HG02763 (cell line): ENCODE measurements at regions not wholly inside any gene's neighbourhood (a gene's known extent, or its start where the extent isn't known, plus 50 kb on each side); places are given as distances from the start of the nearest gene placed in this dataset.

Experiments used
- ATAC-seq: cut with Tn5 transposase; IDR thresholded peaks from one replicate; pipeline ENCODE4 v1.9.1; 2021; ENCODE audit warnings: mild to moderate bottlenecking, moderate library complexity; ENCODE audit not compliant: unreplicated experiment

DNA sequence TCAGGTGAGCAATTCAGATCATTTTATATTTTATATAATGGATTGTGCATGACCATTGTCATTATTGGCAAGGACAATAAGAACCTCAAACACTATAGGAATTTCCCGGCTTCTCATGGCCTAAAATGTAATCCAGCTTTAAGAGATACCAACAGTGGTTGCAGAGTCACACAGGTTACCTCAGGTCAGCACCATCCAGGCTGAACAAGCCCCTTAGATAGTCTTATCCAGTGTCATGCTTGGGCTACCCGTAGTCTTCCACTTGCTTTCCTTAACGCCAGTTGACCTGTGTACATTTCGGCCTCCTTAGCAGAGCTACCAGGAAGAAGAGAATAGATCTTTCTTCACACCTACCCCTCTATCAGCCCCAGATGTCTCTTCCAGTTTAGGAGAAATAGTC, 293.3 kb upstream of the SYT4 start:
- ATAC-seq, result no peak

GRCh38 chr18:43571078-43571689, 293.9 kb upstream of the SYT4 start:
- ATAC-seq, result peak; percentile 46

DNA sequence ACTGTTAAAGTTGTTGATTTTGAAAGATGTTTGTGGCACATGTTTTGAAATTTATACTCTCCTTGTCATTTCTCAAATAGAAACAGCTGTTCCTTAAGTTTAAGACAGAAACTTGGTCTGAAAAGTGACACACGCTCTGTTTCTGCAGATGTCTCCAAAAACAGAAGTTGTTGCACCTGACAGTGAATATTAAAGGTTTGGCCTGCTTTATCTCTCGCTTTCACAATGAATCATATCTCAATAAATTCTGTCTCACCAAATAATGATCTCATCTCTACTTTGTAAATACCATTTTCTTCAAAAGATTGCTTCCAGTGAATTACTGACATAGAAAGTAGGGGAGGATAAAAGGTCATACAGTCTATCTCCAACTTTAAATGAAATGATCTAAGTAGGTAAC, 294.9 kb upstream of the SYT4 start:
- ATAC-seq, result no peak

- ATAC-seq, result no peak
Observed at GRCh38 chr18:43574974-43575373, 297.7 kb upstream of the SYT4 start.

GRCh38 chr18:43578211-43578610, 300.9 kb upstream of the SYT4 start:
- no peak for ATAC-seq

GRCh38 chr18:43578706-43579105, 301.4 kb upstream of the SYT4 start:
- ATAC-seq, result no peak

DNA sequence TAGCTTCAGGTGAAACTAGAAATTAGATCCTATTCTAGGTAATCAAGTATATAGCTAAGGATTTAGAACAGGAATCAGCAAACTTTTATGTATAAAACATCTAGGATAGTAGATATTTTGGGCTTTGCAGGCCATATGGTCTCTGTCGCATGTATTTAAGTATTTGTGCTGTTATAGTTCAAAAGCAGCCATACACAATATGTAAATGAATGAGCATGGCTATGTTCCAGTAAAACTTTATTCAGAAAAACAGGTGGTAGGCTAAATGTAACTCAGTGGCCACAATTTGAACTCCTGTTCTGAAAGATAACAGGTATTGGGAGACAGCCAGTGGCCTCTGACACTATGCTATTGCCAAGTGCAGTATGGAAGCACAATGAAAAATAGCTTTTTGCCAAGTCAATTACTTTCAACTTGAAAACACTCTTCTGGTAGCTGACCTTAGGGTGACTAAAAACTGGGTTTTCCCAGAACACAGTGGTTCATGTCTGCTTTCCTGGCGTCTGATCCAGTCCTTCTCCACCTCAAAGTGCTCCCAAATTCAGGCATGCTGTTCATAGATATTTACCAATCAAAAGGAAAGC, 304.7 kb upstream of the SYT4 start:
- ATAC-seq, result no peak

DNA sequence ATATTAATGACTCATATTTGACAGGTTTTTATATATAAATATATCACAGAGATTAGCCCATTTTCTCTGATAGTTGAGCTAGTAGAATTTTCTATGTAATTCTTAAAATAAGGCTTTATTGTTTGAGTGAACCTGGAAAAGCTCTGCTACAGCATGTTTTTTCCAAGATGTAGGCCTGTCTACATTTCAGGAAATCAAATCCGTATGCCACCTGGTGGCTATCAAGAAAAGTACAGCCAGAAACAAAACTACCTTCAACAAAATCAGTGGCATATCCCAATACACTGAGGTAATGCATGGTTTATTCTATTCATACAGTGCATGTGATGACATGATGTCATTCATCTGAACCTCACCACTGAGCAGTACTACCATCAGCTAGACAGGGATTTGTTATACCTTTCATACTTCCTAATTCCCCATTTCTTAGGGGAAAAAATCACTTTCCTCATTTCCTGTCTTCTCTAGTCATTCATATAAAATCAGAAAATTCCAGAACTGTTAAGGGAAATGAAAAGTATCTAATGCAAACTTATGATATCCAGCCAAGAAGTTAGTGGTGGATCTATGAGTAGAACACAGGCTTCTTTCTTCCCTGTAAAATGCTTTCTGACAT, 310.4 kb upstream of the SYT4 start:
- no peak for ATAC-seq

DNA sequence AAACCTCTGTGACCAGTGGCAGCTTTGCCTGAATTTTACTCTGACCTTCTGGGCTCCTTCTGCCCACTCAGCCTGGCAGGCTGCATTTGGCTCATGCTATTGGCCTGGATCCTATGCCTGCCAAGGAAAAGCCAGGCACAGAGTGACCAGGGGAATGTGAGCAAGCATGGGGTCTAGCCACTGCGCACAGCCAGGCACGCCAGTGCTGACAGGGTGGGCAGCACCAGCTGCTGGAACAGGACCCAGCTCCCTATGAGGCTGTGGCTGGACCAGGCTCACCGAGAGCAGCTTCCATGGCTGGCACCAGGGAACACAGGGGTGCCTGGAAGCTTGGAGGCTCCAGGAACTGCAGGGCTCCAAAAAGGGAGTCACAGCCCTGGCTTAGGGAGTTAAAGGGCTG, 311.5 kb upstream of the SYT4 start:
- ATAC-seq, result no peak

GRCh38 chr18:43589611-43590151, 312.4 kb upstream of the SYT4 start:
- no peak for ATAC-seq

- ATAC-seq, result no peak
Observed at GRCh38 chr18:43590182-43590903, 313.1 kb upstream of the SYT4 start.

- ATAC-seq, result no peak
Observed at GRCh38 chr18:43592269-43592668, 315.0 kb upstream of the SYT4 start.

DNA sequence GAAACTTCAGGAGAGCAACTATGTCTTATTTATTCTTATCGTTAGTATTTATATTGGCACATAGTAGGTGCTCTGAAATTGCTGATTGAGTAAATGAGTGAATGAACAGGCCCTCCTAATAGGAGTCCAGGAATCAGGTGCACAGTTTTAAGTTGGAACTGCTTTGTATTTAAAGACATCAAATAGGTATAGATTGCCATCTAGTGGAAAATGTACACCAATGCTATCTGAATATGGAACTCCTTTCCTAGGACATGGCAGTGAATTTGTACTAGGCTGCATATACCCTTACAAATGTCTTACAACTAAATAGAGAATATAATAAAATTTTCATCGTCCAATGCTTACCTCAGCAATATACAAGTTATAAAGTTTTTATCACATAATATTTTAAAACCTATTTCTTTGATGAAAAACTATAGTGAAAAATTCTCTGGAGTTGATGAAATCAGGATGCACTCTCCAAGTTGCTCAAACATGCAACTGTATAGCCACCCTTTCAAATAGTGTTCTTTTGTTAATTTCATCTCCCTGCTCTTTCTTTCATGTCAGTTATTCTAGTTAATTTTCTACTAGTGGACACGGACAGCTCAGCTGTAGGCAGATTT, 318.9 kb upstream of the SYT4 start:
- peak; percentile 76 for ATAC-seq

DNA sequence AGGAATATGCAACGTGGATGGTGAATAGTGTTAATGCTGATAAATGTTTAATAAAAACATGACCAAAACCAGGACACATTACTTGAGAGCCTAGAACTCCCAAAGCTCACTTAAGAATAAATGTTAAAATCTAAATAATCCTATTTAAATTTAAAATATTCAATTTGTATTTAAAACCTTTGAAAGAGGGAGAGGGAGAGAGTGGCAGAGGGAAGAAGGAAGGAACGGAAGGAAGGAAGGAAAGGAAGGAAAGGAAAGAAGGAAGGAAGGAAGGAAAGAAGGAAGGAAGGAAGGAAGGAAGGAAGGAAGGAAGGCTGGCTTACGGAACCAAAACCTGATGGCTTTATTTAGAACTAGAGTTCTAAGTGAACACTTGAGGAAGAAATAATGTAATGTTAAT, 324.1 kb upstream of the SYT4 start:
- ATAC-seq, result no peak

DNA sequence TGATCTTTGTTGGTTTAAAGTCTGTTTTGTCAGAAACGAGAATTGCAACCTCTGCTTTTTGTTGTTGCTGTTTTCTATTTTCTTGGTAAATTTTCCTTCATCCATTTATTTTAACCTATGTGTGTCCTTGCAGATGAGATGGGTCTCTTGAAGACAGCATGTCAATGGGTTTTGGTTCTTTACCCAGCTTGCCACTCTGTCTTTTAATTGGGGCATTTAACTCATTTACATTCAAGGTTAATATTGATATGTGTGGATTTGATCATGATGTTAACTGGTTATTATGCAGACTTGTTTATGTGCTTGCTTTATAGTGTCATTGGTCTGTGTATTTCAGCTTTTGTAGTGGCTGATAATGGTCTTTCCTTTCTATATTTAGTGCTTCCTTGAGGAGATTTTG, 327.9 kb upstream of the SYT4 start:
- ATAC-seq, result no peak

DNA sequence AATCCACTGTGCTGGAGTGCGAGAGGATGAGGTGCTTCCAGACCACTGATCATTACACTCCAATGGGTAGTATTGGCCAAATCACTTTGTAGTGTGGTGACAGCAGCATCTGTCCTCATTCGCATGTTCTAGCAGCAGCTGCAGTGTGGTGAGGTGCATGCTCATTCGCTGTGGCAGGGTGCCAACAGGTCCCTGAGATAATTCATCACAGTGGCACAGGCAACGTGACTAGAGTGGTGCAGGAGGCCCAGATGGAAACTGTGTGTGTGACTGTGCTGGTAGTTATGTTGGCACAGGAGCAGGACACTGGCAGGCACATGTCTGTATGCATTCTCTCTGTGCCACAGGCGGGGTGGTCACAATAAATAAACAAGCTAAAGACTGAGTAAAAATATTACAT, 329.5 kb upstream of the SYT4 start:
- ATAC-seq, result no peak

DNA sequence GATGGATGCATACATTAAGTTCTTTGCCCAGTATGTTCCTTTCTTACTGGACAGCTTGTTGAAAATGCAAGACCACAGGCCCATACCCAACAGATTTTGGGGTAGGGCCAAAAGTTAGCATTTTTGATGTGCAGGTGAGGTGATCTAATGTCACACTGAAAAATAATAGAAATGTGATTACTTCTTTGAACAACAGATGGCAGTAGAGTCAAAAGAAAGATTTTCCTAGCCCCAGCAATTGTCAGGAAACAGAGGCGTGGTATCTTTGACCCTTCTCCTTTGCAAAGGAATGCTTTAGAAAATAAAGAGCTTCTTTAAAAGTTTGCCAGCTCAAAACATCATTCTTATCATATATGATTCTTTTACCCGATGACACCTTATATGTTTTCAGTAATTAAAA, 343.6 kb upstream of the SYT4 start:
- ATAC-seq, result peak; percentile 60

- no peak for ATAC-seq
Observed at GRCh38 chr18:43622024-43622423, 344.7 kb upstream of the SYT4 start.

- ATAC-seq, result no peak
Observed at GRCh38 chr18:43625582-43625981, 348.3 kb upstream of the SYT4 start.

- ATAC-seq, result no peak
Observed at GRCh38 chr18:43627848-43628530, 350.7 kb upstream of the SYT4 start.

- no peak for ATAC-seq
Observed at GRCh38 chr18:43634994-43635393, 357.7 kb upstream of the SYT4 start.
